ENCODE measurements at regions not wholly inside any gene's neighbourhood (a gene's known extent, or its start where the extent isn't known, plus 50 kb on each side); places are given as distances from the start of the nearest gene placed in this dataset.

- Mint-ChIP-seq H3K4me3 (no peak overlapping the region), H3K27ac (no peak overlapping the region), H3K4me1 (ENCODE audit: low read depth) (peaks cover 4% of the 10 kb centered on the region), H3K9me3 (no peaks in the 10 kb centered on the region), H3K27me3 (ENCODE audit: low read depth) (no peaks in the 10 kb centered on the region), H3K36me3 (ENCODE audit: low read depth) (no peaks in the 10 kb centered on the region)
- intact Hi-C loops (cut with micrococcal nuclease) = no loop called here
- CTCF ChIA-PET = no interaction called here
- no peak for DNase-seq
Observed at GRCh38 chr12:89289720-89290119, 62.6 kb downstream of the DUSP6 start.

GRCh38 chr12:89288959-89289358 is 63.3 kb downstream of the DUSP6 start:
- CTCF ChIA-PET = interaction anchor here (0.6 kb wide), 1 partner anchor 41 kb away, joined by 3 read pairs; no protein-coding TSS in a partner anchor
- intact Hi-C loops (cut with micrococcal nuclease) = no loop called here
- H3K36me3 Mint-ChIP-seq (ENCODE audit: low read depth) = no peaks in the 10 kb centered on the region
- peaks cover 4% of the 10 kb centered on the region for H3K4me1 Mint-ChIP-seq (ENCODE audit: low read depth)
- DNase-seq = no peak
- H3K4me3 Mint-ChIP-seq = no peak overlapping the region
- no peak overlapping the region for H3K27ac Mint-ChIP-seq
- no peaks in the 10 kb centered on the region for H3K9me3 Mint-ChIP-seq
- no peaks in the 10 kb centered on the region for H3K27me3 Mint-ChIP-seq (ENCODE audit: low read depth)

DNA sequence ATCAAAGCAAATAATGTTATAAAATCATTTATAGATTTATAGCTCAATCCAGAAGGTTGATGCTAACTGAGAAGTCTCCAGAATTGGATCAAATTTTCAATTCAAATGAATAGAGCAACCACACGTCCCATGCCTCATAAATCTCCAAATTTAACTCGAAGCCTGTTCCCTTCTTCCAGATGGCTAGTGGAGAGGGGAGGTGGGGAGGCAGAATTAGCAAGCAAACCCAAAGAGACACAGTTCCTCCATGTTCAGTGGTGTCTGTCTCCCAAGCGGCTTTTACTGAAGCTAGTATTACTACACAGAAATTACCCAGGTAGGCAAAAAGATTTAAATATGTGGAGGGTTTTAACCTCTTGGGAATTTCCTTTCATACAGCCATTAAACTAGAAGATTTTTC is 65.8 kb downstream of the DUSP6 start:
- H3K36me3 Mint-ChIP-seq (ENCODE audit: low read depth) = no peaks in the 10 kb centered on the region
- DNase-seq = no peak
- peak overlapping the region; percentile 46 for H3K27ac Mint-ChIP-seq
- CTCF ChIA-PET = interaction anchor here (0.6 kb wide), 1 partner anchor 16 kb away, joined by 3 read pairs; no protein-coding TSS in a partner anchor
- intact Hi-C loops (cut with micrococcal nuclease) = no loop called here
- peaks cover 16% of the 10 kb centered on the region for H3K4me1 Mint-ChIP-seq (ENCODE audit: low read depth)
- no peaks in the 10 kb centered on the region for H3K27me3 Mint-ChIP-seq (ENCODE audit: low read depth)
- no peaks in the 10 kb centered on the region for H3K9me3 Mint-ChIP-seq
- H3K4me3 Mint-ChIP-seq = no peak overlapping the region

- no peaks in the 10 kb centered on the region for H3K36me3 Mint-ChIP-seq (ENCODE audit: low read depth)
- H3K27ac Mint-ChIP-seq = no peak overlapping the region
- no peak overlapping the region for H3K4me3 Mint-ChIP-seq
- peaks cover 30% of the 10 kb centered on the region for H3K4me1 Mint-ChIP-seq (ENCODE audit: low read depth)
- no peaks in the 10 kb centered on the region for H3K27me3 Mint-ChIP-seq (ENCODE audit: low read depth)
- CTCF ChIA-PET = no interaction called here
- no peak for DNase-seq
- peaks cover 4% of the 10 kb centered on the region for H3K9me3 Mint-ChIP-seq
- intact Hi-C loops (cut with micrococcal nuclease) = loop anchor here (1.0 to 2.0 kb wide), 4 partner anchors 21 to 71 kb away; partner anchors contain the start of gene DUSP6
Observed at GRCh38 chr12:89281539-89281867, 70.8 kb downstream of the DUSP6 start.

GRCh38 chr12:89280833-89281538 is 71.3 kb downstream of the DUSP6 start:
- peak overlapping the region; percentile 71 for H3K27ac Mint-ChIP-seq
- intact Hi-C loops (cut with micrococcal nuclease) = loop anchor here (1.0 to 2.0 kb wide), 5 partner anchors 20 to 71 kb away; partner anchors contain the start of gene DUSP6
- H3K4me3 Mint-ChIP-seq = peak overlapping the region; percentile 36
- peaks cover 30% of the 10 kb centered on the region for H3K4me1 Mint-ChIP-seq (ENCODE audit: low read depth)
- DNase-seq = no peak
- H3K9me3 Mint-ChIP-seq = peaks cover 4% of the 10 kb centered on the region
- no peaks in the 10 kb centered on the region for H3K27me3 Mint-ChIP-seq (ENCODE audit: low read depth)
- no peaks in the 10 kb centered on the region for H3K36me3 Mint-ChIP-seq (ENCODE audit: low read depth)
- CTCF ChIA-PET = interaction anchor here (0.6 kb wide), 1 partner anchor 28 kb away, joined by 3 read pairs; no protein-coding TSS in a partner anchor

DNA sequence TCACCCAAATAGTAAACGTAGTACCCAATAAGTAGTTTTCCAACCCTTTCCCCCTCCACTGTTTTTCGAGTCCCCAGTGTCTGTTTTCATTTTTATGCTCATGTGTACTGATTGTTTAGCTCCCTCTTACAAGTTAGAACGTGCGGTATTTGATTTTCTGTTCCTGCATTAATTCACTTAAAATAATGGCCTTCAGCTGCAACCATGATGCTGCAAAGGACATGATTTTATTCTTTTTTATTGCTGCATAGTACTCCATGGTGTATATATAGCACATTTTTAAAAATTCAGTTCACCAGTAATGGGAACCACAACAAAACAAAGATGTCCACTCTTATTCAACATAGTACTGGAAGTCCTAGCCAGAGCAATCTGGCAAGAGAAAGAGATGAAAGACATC is 72.8 kb downstream of the DUSP6 start:
- intact Hi-C loops (cut with micrococcal nuclease) = no loop called here
- Mint-ChIP-seq H3K27me3 (ENCODE audit: low read depth) (no peaks in the 10 kb centered on the region), H3K36me3 (ENCODE audit: low read depth) (no peaks in the 10 kb centered on the region), H3K27ac (no peak overlapping the region), H3K9me3 (peaks cover 4% of the 10 kb centered on the region), H3K4me1 (ENCODE audit: low read depth) (peaks cover 30% of the 10 kb centered on the region), H3K4me3 (no peak overlapping the region)
- no peak for DNase-seq
- CTCF ChIA-PET = no interaction called here

GRCh38 chr12:89278862-89279261 is 73.4 kb downstream of the DUSP6 start:
- H3K36me3 Mint-ChIP-seq (ENCODE audit: low read depth) = no peaks in the 10 kb centered on the region
- CTCF ChIA-PET = no interaction called here
- no peak overlapping the region for H3K4me3 Mint-ChIP-seq
- H3K27ac Mint-ChIP-seq = no peak overlapping the region
- H3K9me3 Mint-ChIP-seq = peaks cover 4% of the 10 kb centered on the region
- peaks cover 30% of the 10 kb centered on the region for H3K4me1 Mint-ChIP-seq (ENCODE audit: low read depth)
- intact Hi-C loops (cut with micrococcal nuclease) = no loop called here
- H3K27me3 Mint-ChIP-seq (ENCODE audit: low read depth) = no peaks in the 10 kb centered on the region
- no peak for DNase-seq

DNA sequence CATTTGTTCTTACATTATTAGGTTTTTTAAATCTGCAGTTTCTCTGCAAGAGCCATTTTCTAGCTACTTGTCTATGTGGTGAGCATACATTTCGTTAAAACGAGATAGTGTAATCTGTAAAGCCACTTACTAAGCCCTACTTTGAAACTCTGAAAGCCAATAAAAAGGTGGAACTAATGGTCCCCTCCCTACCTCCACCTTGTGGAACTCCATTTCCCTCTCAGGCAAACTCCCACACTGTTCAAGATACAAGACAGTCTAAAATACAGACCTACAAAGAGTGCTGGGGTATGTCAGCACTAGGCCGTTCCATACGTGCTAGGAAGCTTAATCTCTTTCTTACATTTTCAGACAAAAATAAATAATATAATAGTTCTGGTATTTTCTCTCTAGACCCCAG is 74.1 kb downstream of the DUSP6 start:
- no peak for DNase-seq
- CTCF ChIA-PET = no interaction called here

DNA sequence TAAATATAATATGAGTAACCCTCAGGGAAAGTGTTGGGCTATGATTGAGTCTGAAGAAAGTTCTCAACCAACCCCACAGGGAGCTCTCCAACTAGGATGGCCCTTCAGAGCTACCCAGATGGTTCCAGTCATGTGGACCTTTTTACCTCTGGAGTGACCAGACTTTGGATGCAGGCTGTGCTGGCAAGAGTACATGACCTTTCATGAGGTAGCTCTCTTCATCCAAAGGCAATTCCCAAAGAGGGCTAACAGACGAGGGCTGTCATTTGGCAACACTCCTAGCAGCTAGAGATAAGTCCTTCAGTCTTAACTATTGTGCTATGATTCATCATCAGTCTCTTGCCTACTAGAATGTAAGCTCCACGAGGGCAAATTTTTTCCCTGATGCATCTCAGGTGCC is 75.4 kb downstream of the DUSP6 start:
- intact Hi-C loops (cut with micrococcal nuclease) = no loop called here
- no peak overlapping the region for H3K27ac Mint-ChIP-seq
- CTCF ChIA-PET = interaction anchor here (1.2 to 1.5 kb wide), 2 partner anchors 24 to 257 kb away, joined by 3 read pairs; no protein-coding TSS in a partner anchor
- H3K4me3 Mint-ChIP-seq = no peak overlapping the region
- DNase-seq = no peak
- no peaks in the 10 kb centered on the region for H3K36me3 Mint-ChIP-seq (ENCODE audit: low read depth)
- no peaks in the 10 kb centered on the region for H3K27me3 Mint-ChIP-seq (ENCODE audit: low read depth)
- peaks cover 24% of the 10 kb centered on the region for H3K4me1 Mint-ChIP-seq (ENCODE audit: low read depth)
- peaks cover 4% of the 10 kb centered on the region for H3K9me3 Mint-ChIP-seq

More for the DNA sequence above, 74.1 kb downstream of the DUSP6 start:
- peaks cover 34% of the 10 kb centered on the region for H3K4me1 Mint-ChIP-seq (ENCODE audit: low read depth)
- no peak overlapping the region for H3K4me3 Mint-ChIP-seq
- intact Hi-C loops (cut with micrococcal nuclease) = no loop called here
- peaks cover 4% of the 10 kb centered on the region for H3K9me3 Mint-ChIP-seq
- no peaks in the 10 kb centered on the region for H3K27me3 Mint-ChIP-seq (ENCODE audit: low read depth)
- H3K36me3 Mint-ChIP-seq (ENCODE audit: low read depth) = no peaks in the 10 kb centered on the region
- no peak overlapping the region for H3K27ac Mint-ChIP-seq

GRCh38 chr12:89273525-89273924 is 78.8 kb downstream of the DUSP6 start:
- Mint-ChIP-seq H3K27me3 (ENCODE audit: low read depth) (no peaks in the 10 kb centered on the region), H3K4me1 (ENCODE audit: low read depth) (peaks cover 4% of the 10 kb centered on the region), H3K4me3 (no peak overlapping the region), H3K27ac (no peak overlapping the region), H3K9me3 (peaks cover 4% of the 10 kb centered on the region), H3K36me3 (ENCODE audit: low read depth) (peaks cover 1% of the 10 kb centered on the region)
- intact Hi-C loops (cut with micrococcal nuclease) = no loop called here
- CTCF ChIA-PET = no interaction called here
- no peak for DNase-seq

GRCh38 chr12:89270548-89270947 is 81.8 kb downstream of the DUSP6 start:
- Mint-ChIP-seq H3K4me1 (ENCODE audit: low read depth) (peaks cover 8% of the 10 kb centered on the region), H3K9me3 (peaks cover 4% of the 10 kb centered on the region), H3K27me3 (ENCODE audit: low read depth) (no peaks in the 10 kb centered on the region), H3K4me3 (no peak overlapping the region), H3K27ac (no peak overlapping the region), H3K36me3 (ENCODE audit: low read depth) (peaks cover 1% of the 10 kb centered on the region)
- intact Hi-C loops (cut with micrococcal nuclease) = no loop called here
- CTCF ChIA-PET = interaction anchor here (1.2 kb wide), 1 partner anchor 14 kb away, joined by 3 read pairs; no protein-coding TSS in a partner anchor
- no peak for DNase-seq

DNA sequence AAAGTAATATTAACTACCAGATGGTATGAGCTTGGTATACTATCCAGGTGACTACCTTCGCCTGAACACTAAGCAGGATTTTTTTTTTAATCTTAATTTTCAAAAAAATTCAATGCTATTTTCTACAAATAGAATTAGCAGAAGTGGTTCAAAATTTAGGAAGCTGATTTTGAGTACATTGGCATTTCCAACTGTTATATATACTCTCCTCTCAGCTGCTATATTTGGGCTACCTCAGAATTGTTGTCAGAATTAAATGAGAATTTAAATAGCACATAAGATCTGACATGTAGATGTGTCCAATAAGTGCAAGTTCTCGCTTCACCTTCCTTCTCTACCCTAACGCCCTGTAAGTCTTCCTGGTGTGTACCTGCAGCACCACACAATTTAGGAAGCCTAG is 83.1 kb downstream of the DUSP6 start:
- H3K4me1 Mint-ChIP-seq (ENCODE audit: low read depth) = peaks cover 9% of the 10 kb centered on the region
- peaks cover 4% of the 10 kb centered on the region for H3K9me3 Mint-ChIP-seq
- H3K27me3 Mint-ChIP-seq (ENCODE audit: low read depth) = no peaks in the 10 kb centered on the region
- intact Hi-C loops (cut with micrococcal nuclease) = no loop called here
- CTCF ChIA-PET = no interaction called here
- H3K4me3 Mint-ChIP-seq = no peak overlapping the region
- no peak overlapping the region for H3K27ac Mint-ChIP-seq
- peaks cover 1% of the 10 kb centered on the region for H3K36me3 Mint-ChIP-seq (ENCODE audit: low read depth)
- DNase-seq = no peak

- CTCF ChIA-PET = no interaction called here
- Mint-ChIP-seq H3K4me3 (no peak overlapping the region), H3K27me3 (ENCODE audit: low read depth) (no peaks in the 10 kb centered on the region), H3K4me1 (ENCODE audit: low read depth) (peaks cover 5% of the 10 kb centered on the region), H3K36me3 (ENCODE audit: low read depth) (peaks cover 1% of the 10 kb centered on the region), H3K9me3 (peaks cover 4% of the 10 kb centered on the region), H3K27ac (no peak overlapping the region)
- DNase-seq = no peak
- intact Hi-C loops (cut with micrococcal nuclease) = no loop called here
Observed at GRCh38 chr12:89267404-89267803, 84.9 kb downstream of the DUSP6 start.

All from activated naive CD4-positive, alpha-beta T cell treated with anti-CD3 and anti-CD28 coated beads for 36 hours (primary cell).